CD14-positive monocyte (primary cell): ENCODE measurements at regions not wholly inside any gene's neighbourhood (a gene's known extent, or its start where the extent isn't known, plus 50 kb on each side); places are given as distances from the start of the nearest gene placed in this dataset.

Experiments
- DNase-seq, 3 donors: peaks; one replicate each; pipeline ENCODE4 v3.0.0-alpha.2; 2011 to 2022
- H2AFZ ChIP-seq: 2 replicates; pipeline ENCODE4 v1.6.0; 2012; ENCODE audit warnings: mild to moderate bottlenecking, low read depth, low read length, inconsistent platforms; ENCODE audit not compliant: insufficient read depth, poor library complexity, severe bottlenecking
- H3K27ac ChIP-seq, 2 donors: 1 replicate in 1 of 2; 2 replicates in 1 of 2; pipeline ENCODE4 v1.5.1; 2012 to 2013; ENCODE audit warnings: low read length in 2 of 2, control low read depth in 1 of 2, inconsistent platforms in 1 of 2, low read depth in 1 of 2, mild to moderate bottlenecking in 1 of 2
- H3K27me3 ChIP-seq, 2 donors: one replicate each; pipeline versions ENCODE4 v1.6.0 to v1.6.1; 2011 to 2013; ENCODE audit warnings: low read length in 2 of 2; ENCODE audit not compliant: control insufficient read depth in 2 of 2, insufficient read depth in 2 of 2
- H3K36me3 ChIP-seq, 2 donors: replicated peaks in 1 of 2; 1 replicate in 1 of 2; 2 replicates in 1 of 2; pipeline versions ENCODE4 v1.5.1 to v1.6.1; 2012 to 2013; ENCODE audit warnings: low read length in 2 of 2, control low read depth in 1 of 2, inconsistent platforms in 1 of 2, mild to moderate bottlenecking in 1 of 2; ENCODE audit not compliant: insufficient read depth in 2 of 2, control insufficient read depth in 1 of 2
- H3K4me1 ChIP-seq, 2 donors: 1 replicate in 1 of 2; 2 replicates in 1 of 2; pipeline versions ENCODE4 v1.5.1 to v1.6.1; 2012 to 2013; ENCODE audit warnings: low read length in 2 of 2, control low read depth in 1 of 2, inconsistent platforms in 1 of 2, mild to moderate bottlenecking in 1 of 2, moderate library complexity in 1 of 2; ENCODE audit not compliant: insufficient read depth in 2 of 2, control insufficient read depth in 1 of 2
- H3K4me2 ChIP-seq: replicated peaks from 2 replicates; pipeline ENCODE3; 2012; ENCODE audit warnings: low read length, moderate library complexity, mild to moderate bottlenecking; ENCODE audit not compliant: poor library complexity, severe bottlenecking; ENCODE audit errors: extremely low read depth
- H3K4me3 ChIP-seq, 3 experiments: fragments of 200-600 bp in 1 of 3; sonication (generic) in 1 of 3; replicated peaks in 1 of 3; 1 replicate in 2 of 3; 2 replicates in 1 of 3; pipeline ENCODE4 v1.5.1; 2011 to 2013; ENCODE audit warnings: low read length in 3 of 3, mild to moderate bottlenecking in 3 of 3, control low read depth in 2 of 3, low read depth in 2 of 3, inconsistent platforms in 1 of 3, moderate library complexity in 1 of 3
- H3K79me2 ChIP-seq: 2 replicates; pipeline ENCODE4 v1.6.0; 2012; ENCODE audit warnings: mild to moderate bottlenecking, control low read depth, inconsistent platforms, low read length, moderate library complexity; ENCODE audit not compliant: insufficient read depth
- H3K9ac ChIP-seq: 2 replicates; pipeline ENCODE4 v1.6.0; 2017; ENCODE audit warnings: low read length, mild to moderate bottlenecking; ENCODE audit not compliant: insufficient read depth, poor library complexity, severe bottlenecking
- H3K9me3 ChIP-seq, 2 donors: replicated peaks in 1 of 2; 1 replicate in 1 of 2; 2 replicates in 1 of 2; pipeline versions ENCODE4 v1.5.1 to v1.6.1; 2012 to 2013; ENCODE audit warnings: low read length in 2 of 2, control low read depth in 1 of 2; ENCODE audit not compliant: control insufficient read depth in 1 of 2, insufficient read depth in 1 of 2
- H4K20me1 ChIP-seq: 2 replicates; pipeline ENCODE4 v1.6.0; 2012; ENCODE audit warnings: mild to moderate bottlenecking, low read length, control low read depth, moderate library complexity; ENCODE audit not compliant: insufficient read depth
- H3K27ac Mint-ChIP-seq, 7 donors: one replicate each; pipeline ENCODE4 v1.8.0; 2020; ENCODE audit warnings: mild to moderate bottlenecking in 7 of 7, mixed read lengths in 7 of 7, moderate library complexity in 6 of 7, inconsistent platforms in 2 of 7
- H3K27me3 Mint-ChIP-seq, 3 donors: one replicate each; pipeline ENCODE4 v1.8.0; 2021 to 2022; ENCODE audit warnings: low read depth in 3 of 3, mild to moderate bottlenecking in 3 of 3, mixed read lengths in 3 of 3, moderate library complexity in 3 of 3, inconsistent platforms in 1 of 3
- H3K36me3 Mint-ChIP-seq, 2 donors: one replicate each; pipeline ENCODE4 v1.8.0; 2020; ENCODE audit warnings: mixed read lengths in 2 of 2, inconsistent platforms in 1 of 2, mild to moderate bottlenecking in 1 of 2
- H3K4me1 Mint-ChIP-seq: one replicate; pipeline ENCODE4 v1.8.0; 2020; ENCODE audit warnings: mild to moderate bottlenecking, mixed read lengths
- H3K4me3 Mint-ChIP-seq, 2 donors: one replicate each; pipeline ENCODE4 v1.8.0; 2020; ENCODE audit warnings: mild to moderate bottlenecking in 2 of 2, mixed read lengths in 2 of 2, moderate library complexity in 1 of 2
- H3K9me3 Mint-ChIP-seq, 7 donors: one replicate each; pipeline ENCODE4 v1.8.0; 2020 to 2022; ENCODE audit warnings: mixed read lengths in 7 of 7, mild to moderate bottlenecking in 6 of 7, moderate library complexity in 6 of 7, inconsistent platforms in 2 of 7
- CTCF ChIP-seq: fragments of 200-600 bp; IDR thresholded peaks from one replicate; pipeline ENCODE4 v1.8.0; 2022; ENCODE audit warnings: antibody characterized with exemption, mild to moderate bottlenecking
- WGBS: methylation state at CpG from one replicate; pipeline ENCODE4 v1.1.5; 2013; ENCODE audit warnings: missing lambda C conversion rate; ENCODE audit not compliant: insufficient coverage; 5-methylcytosine and 5-hydroxymethylcytosine counted together
- intact Hi-C, 2 donors: fragments of 100-400 bp; cut with micrococcal nuclease; formaldehyde crosslinking; loops; one replicate each; pipeline versions ENCODE4 v1.15.0 to v1.15.1; 2023

GRCh38 chr18:46297621-46298020 is 193.4 kb downstream of the HAUS1 start:
- H3K27ac Mint-ChIP-seq, result peak overlapping the region in 1 of 7 donors; percentile 59
- no peak overlapping the region for H3K4me3 Mint-ChIP-seq
- no peak overlapping the region for H3K4me3 ChIP-seq
- H3K27me3 Mint-ChIP-seq, result peaks cover 6 to 15% (median 6%) of the 10 kb centered on the region in 3 donors
- no peaks in the 10 kb centered on the region for H3K79me2 ChIP-seq
- peaks cover 10 to 13% of the 10 kb centered on the region in 2 donors for H3K4me1 ChIP-seq
- H3K9me3 ChIP-seq, result no peaks in the 10 kb centered on the region
- no peak overlapping the region for H3K27ac ChIP-seq
- no peaks in the 10 kb centered on the region for H3K36me3 Mint-ChIP-seq
- intact Hi-C loops, result no loop called here
- no peak for TF ChIP-seq CTCF
- no peak for DNase-seq
- H2AFZ ChIP-seq, result no peak overlapping the region
- peaks cover 0 to 3% of the 10 kb centered on the region in 2 donors for H3K27me3 ChIP-seq
- no peaks in the 10 kb centered on the region for H3K9me3 Mint-ChIP-seq
- no peak overlapping the region for H3K9ac ChIP-seq
- no peaks in the 10 kb centered on the region for H3K36me3 ChIP-seq
- H3K4me1 Mint-ChIP-seq, result peaks cover 13% of the 10 kb centered on the region
- H3K4me2 ChIP-seq, result no peak overlapping the region
- no peaks in the 10 kb centered on the region for H4K20me1 ChIP-seq
- WGBS, result 60% methylated on average over 2 of the region's 3 CpGs

GRCh38 chr18:46298511-46298910 is 194.3 kb downstream of the HAUS1 start:
- Histone ChIP-seq H2AFZ (no peak overlapping the region), H3K9ac (no peak overlapping the region), H4K20me1 (no peaks in the 10 kb centered on the region), H3K9me3 (no peaks in the 10 kb centered on the region), H3K79me2 (no peaks in the 10 kb centered on the region), H3K4me1 (peaks cover 10 to 13% of the 10 kb centered on the region in 2 donors), H3K27ac (no peak overlapping the region), H3K27me3 (peaks cover 0 to 3% of the 10 kb centered on the region in 2 donors), H3K36me3 (no peaks in the 10 kb centered on the region), H3K4me3 (no peak overlapping the region), H3K4me2 (no peak overlapping the region)
- peaks cover 0 to 2% (median 0%) of the 10 kb centered on the region in 7 donors for H3K9me3 Mint-ChIP-seq
- DNase-seq, result no peak
- intact Hi-C loops, result no loop called here
- peaks cover 13% of the 10 kb centered on the region for H3K4me1 Mint-ChIP-seq
- TF ChIP-seq CTCF, result no peak
- 100% methylated on average over 2 of the region's 6 CpGs for WGBS
- peak overlapping the region in 1 of 7 donors; percentile 20 for H3K27ac Mint-ChIP-seq
- no peaks in the 10 kb centered on the region for H3K36me3 Mint-ChIP-seq
- no peak overlapping the region for H3K4me3 Mint-ChIP-seq
- H3K27me3 Mint-ChIP-seq, result peaks cover 6 to 15% (median 9%) of the 10 kb centered on the region in 3 donors
